Sigmoid colon (tissue), 6 donors: ENCODE measurements at regions not wholly inside any gene's neighbourhood (a gene's known extent, or its start where the extent isn't known, plus 50 kb on each side); places are given as distances from the start of the nearest gene placed in this dataset.

Source experiments
- DNase-seq: peaks from one replicate; pipeline ENCODE4 v3.0.0-alpha.2; 2019
- H3K27ac ChIP-seq, 4 donors: fragments of 200-600 bp; sonication (generic); one replicate each; pipeline ENCODE4 v1.5.1; 2016 to 2019; ENCODE audit warnings: mild to moderate bottlenecking in 1 of 4
- H3K27me3 ChIP-seq, 3 donors: fragments of 200-600 bp; sonication (generic); one replicate each; pipeline ENCODE4 v1.5.1; 2019; ENCODE audit warnings: mild to moderate bottlenecking in 1 of 3
- H3K36me3 ChIP-seq, 4 donors: fragments of 200-600 bp; sonication (generic); one replicate each; pipeline ENCODE4 v1.5.1; 2016 to 2019
- H3K4me1 ChIP-seq, 4 donors: fragments of 200-600 bp; sonication (generic); one replicate each; pipeline ENCODE4 v1.5.1; 2017 to 2019
- H3K4me3 ChIP-seq, 4 donors: fragments of 200-600 bp; sonication (generic); one replicate each; pipeline ENCODE4 v1.5.1; 2017 to 2019; ENCODE audit warnings: mild to moderate bottlenecking in 2 of 4, moderate library complexity in 1 of 4
- H3K9me3 ChIP-seq, 4 donors: fragments of 200-600 bp in 3 of 4; sonication (generic) in 3 of 4; one replicate each; pipeline versions ENCODE4 v1.5.1 to v1.6.1; 2013 to 2019
- EP300 ChIP-seq, 4 donors: sonication (generic); formaldehyde crosslinking; IDR thresholded peaks; one replicate each; pipeline ENCODE4 v1.6.1; 2017; ENCODE audit warnings: antibody characterized with exemption in 4 of 4
- POLR2A ChIP-seq, 2 donors: fragments of 450-650 bp; IDR thresholded peaks; one replicate each; pipeline ENCODE4 v1.6.1; 2016; ENCODE audit warnings: antibody characterized with exemption in 2 of 2, mild to moderate bottlenecking in 2 of 2, moderate library complexity in 2 of 2
- POLR2AphosphoS5 ChIP-seq, 4 donors: sonication (generic); formaldehyde crosslinking; IDR thresholded peaks; one replicate each; pipeline ENCODE4 v1.6.1; 2017; ENCODE audit warnings: antibody characterized with exemption in 4 of 4
- WGBS, 2 donors: extraction: QIAGEN DNeasy Blood & Tissue Kit; methylation state at CpG; one replicate each; pipeline ENCODE4 v1.1.7; 2013; 5-methylcytosine and 5-hydroxymethylcytosine counted together
- intact Hi-C: fragments of 100-400 bp; cut with DNase I; formaldehyde crosslinking; loops from one replicate; pipeline ENCODE4 v1.15.1; 2023
- TF ChIP-seq, protein P1 (sequence below), 4 experiments: fragments of 450-650 bp in 3 of 4; fragments of 200-600 bp in 1 of 4; IDR thresholded peaks; one replicate each; pipeline ENCODE4 v1.5.1; 2016 to 2019; ENCODE audit warnings: antibody characterized with exemption in 4 of 4, mild to moderate bottlenecking in 3 of 4, moderate library complexity in 2 of 4
- donor health status: healthy with polysubstance abuse.
- donor health status: healthy.

- no peak for DNase-seq
- Histone ChIP-seq H3K9me3 (no peaks in the 10 kb centered on the region), H3K27me3 (no peaks in the 10 kb centered on the region), H3K4me1 (no peaks in the 10 kb centered on the region), H3K36me3 (no peaks in the 10 kb centered on the region), H3K4me3 (no peak overlapping the region), H3K27ac (no peak overlapping the region)
- intact Hi-C loops: no loop called here
- TF ChIP-seq EP300 (IDR thresholded peaks at IDR 0.05) (no peak), POLR2A (IDR thresholded peaks at IDR 0.05) (no peak), POLR2AphosphoS5 (IDR thresholded peaks at IDR 0.05) (no peak)
- TF ChIP-seq, protein P1, sequence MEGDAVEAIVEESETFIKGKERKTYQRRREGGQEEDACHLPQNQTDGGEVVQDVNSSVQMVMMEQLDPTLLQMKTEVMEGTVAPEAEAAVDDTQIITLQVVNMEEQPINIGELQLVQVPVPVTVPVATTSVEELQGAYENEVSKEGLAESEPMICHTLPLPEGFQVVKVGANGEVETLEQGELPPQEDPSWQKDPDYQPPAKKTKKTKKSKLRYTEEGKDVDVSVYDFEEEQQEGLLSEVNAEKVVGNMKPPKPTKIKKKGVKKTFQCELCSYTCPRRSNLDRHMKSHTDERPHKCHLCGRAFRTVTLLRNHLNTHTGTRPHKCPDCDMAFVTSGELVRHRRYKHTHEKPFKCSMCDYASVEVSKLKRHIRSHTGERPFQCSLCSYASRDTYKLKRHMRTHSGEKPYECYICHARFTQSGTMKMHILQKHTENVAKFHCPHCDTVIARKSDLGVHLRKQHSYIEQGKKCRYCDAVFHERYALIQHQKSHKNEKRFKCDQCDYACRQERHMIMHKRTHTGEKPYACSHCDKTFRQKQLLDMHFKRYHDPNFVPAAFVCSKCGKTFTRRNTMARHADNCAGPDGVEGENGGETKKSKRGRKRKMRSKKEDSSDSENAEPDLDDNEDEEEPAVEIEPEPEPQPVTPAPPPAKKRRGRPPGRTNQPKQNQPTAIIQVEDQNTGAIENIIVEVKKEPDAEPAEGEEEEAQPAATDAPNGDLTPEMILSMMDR (IDR thresholded peaks at IDR 0.05): no peak
- WGBS, 2 donors: 70 to 89% methylated on average over 2 of the region's 2 CpGs
Observed at GRCh38 chr9:105994970-105995369, 300.6 kb downstream of the TMEM38B start.

GRCh38 chr9:106017198-106017740 lies 322.9 kb downstream of the TMEM38B start:
- Histone ChIP-seq H3K36me3 (no peaks in the 10 kb centered on the region), H3K27ac (no peak overlapping the region), H3K4me1 (no peaks in the 10 kb centered on the region), H3K27me3 (no peaks in the 10 kb centered on the region), H3K4me3 (no peak overlapping the region), H3K9me3 (no peaks in the 10 kb centered on the region)
- no peak for DNase-seq
- intact Hi-C loops: no loop called here
- 92 to 96% methylated on average over 4 of the region's 4 CpGs for WGBS, 2 donors
- TF ChIP-seq EP300 (IDR thresholded peaks at IDR 0.05) (no peak), POLR2A (IDR thresholded peaks at IDR 0.05) (no peak), POLR2AphosphoS5 (IDR thresholded peaks at IDR 0.05) (no peak)
- TF ChIP-seq, protein P1 (IDR thresholded peaks at IDR 0.05): no peak

GRCh38 chr9:106019039-106019680 lies 324.8 kb downstream of the TMEM38B start:
- DNase-seq: no peak
- 11 to 44% methylated on average over 3 of the region's 3 CpGs for WGBS, 2 donors

DNA sequence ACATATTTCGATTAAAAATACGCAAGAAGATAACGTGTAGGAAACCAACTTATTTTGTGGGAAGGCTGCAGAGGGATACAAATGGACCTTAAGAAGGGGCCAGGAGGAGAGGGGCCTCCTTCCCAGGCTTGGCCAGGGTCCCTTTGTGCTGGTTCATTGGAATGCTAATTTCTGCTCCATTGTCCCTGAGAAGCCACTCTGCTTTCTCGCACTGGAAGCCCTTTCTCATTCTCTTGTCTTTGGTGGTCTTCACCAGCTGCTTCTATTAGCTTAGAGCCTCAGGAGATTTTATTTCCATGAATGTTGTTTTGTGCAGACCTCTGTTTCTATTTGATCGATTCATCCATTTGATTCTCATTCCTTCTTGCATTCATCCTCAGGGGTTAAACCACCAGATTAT lies 325.4 kb downstream of the TMEM38B start:
- TF ChIP-seq EP300 (IDR thresholded peaks at IDR 0.05): no peak
- TF ChIP-seq, protein P1 (IDR thresholded peaks at IDR 0.05): no peak
- no peak for TF ChIP-seq POLR2A (IDR thresholded peaks at IDR 0.05)
- no peak for TF ChIP-seq POLR2AphosphoS5 (IDR thresholded peaks at IDR 0.05)
- WGBS, 2 donors: 92 to 93% methylated on average over 5 of the region's 5 CpGs
- intact Hi-C loops: no loop called here
- no peak for DNase-seq
- H3K27me3 ChIP-seq: no peaks in the 10 kb centered on the region
- no peak overlapping the region for H3K27ac ChIP-seq
- H3K36me3 ChIP-seq: no peaks in the 10 kb centered on the region
- H3K4me1 ChIP-seq: no peaks in the 10 kb centered on the region
- no peaks in the 10 kb centered on the region for H3K9me3 ChIP-seq
- no peak overlapping the region for H3K4me3 ChIP-seq

More at GRCh38 chr9:106019039-106019680, 324.8 kb downstream of the TMEM38B start:
- intact Hi-C loops: no loop called here
- no peaks in the 10 kb centered on the region for H3K4me1 ChIP-seq
- H3K27ac ChIP-seq: no peak overlapping the region
- TF ChIP-seq EP300 (IDR thresholded peaks at IDR 0.05): no peak
- no peak for TF ChIP-seq POLR2AphosphoS5 (IDR thresholded peaks at IDR 0.05)
- no peak for TF ChIP-seq POLR2A (IDR thresholded peaks at IDR 0.05)
- TF ChIP-seq, protein P1 (IDR thresholded peaks at IDR 0.05): no peak
- H3K4me3 ChIP-seq: no peak overlapping the region
- no peaks in the 10 kb centered on the region for H3K36me3 ChIP-seq
- no peaks in the 10 kb centered on the region for H3K9me3 ChIP-seq
- no peaks in the 10 kb centered on the region for H3K27me3 ChIP-seq
